ENCODE measurements at regions not wholly inside any gene's neighbourhood (a gene's known extent, or its start where the extent isn't known, plus 50 kb on each side); places are given as distances from the start of the nearest gene placed in this dataset.
"Not testable (repeated sequence)": the region's sequence is repeated elsewhere in the genome, so short reads cannot be mapped to it uniquely, and the experiment has no call there.

DNA sequence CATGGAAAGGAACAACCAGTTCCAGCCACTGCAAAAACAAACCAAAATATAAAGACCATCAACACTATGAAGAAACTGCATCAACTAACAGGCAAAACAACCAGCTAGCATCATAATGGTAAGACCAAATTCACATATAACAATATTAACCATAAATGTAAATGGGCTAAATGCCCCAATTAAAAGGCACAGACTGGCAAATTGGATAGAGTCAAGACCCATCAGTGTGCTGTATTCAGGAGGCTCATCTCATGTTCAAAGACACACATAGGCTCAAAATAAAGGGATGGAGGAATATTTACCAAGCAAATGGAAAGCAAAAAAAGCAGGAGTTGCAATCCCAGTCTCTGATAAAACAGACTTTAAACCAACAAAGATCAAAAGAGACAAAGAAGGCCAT lies 89.7 kb upstream of the SETMAR start:
- ATAC-seq (ENCODE audit: low read depth); H3K18ac ChIP-seq (ENCODE audit: low read depth, low read length); H2AK5ac ChIP-seq (ENCODE audit: low read depth, low read length); H3K27me3 ChIP-seq (ENCODE audit: control insufficient read depth, insufficient read depth, low read length); H3K4ac ChIP-seq (ENCODE audit: low read depth, low read length); H3K9me3 ChIP-seq (ENCODE audit: control insufficient read depth, insufficient read depth, low read length); H3K23ac ChIP-seq (ENCODE audit: low read depth, low read length); H4K5ac ChIP-seq (ENCODE audit: low read depth, low read length); H3K27ac ChIP-seq (ENCODE audit: insufficient read depth, low read length); CTCF ChIA-PET; H3K36me3 ChIP-seq (ENCODE audit: control insufficient read depth, insufficient read depth, low read length); intact Hi-C loops (cut with micrococcal nuclease); dilution Hi-C loops (cut with HindIII; ENCODE audit: low sequenced_read_pairs, unreplicated experiment); H3K56ac ChIP-seq (ENCODE audit: extremely low read depth, insufficient read depth, low read length); H3K4me3 ChIP-seq (ENCODE audit: insufficient read depth, low read depth, low read length); POLR2A ChIA-PET (ENCODE audit: unreplicated experiment); H3K9me1 ChIP-seq (ENCODE audit: insufficient read depth, low read length); H2BK15ac ChIP-seq (ENCODE audit: low read depth, low read length); in situ Hi-C loops (cut with MboI; ENCODE audit: low sequenced_read_pairs); H2BK20ac ChIP-seq (ENCODE audit: low read depth, low read length); H3K79me1 ChIP-seq (ENCODE audit: low read depth in 1 of 2, low read length in 2 of 2); H3K4me2 ChIP-seq (ENCODE audit: low read depth, low read length); H2AFZ ChIP-seq (replicated peaks; ENCODE audit: low read length, poor library complexity); H3K14ac ChIP-seq (replicated peaks; ENCODE audit: low read depth, low read length); H3K4me1 ChIP-seq (ENCODE audit: control insufficient read depth, insufficient read depth, low read length); H4K91ac ChIP-seq (ENCODE audit: insufficient read depth, low read depth, low read length); H2AK9ac ChIP-seq (replicated peaks; ENCODE audit: low read depth, low read length, poor library complexity); DNase-seq; H4K20me1 ChIP-seq (ENCODE audit: insufficient read depth, low read length); H2BK5ac ChIP-seq (ENCODE audit: low read depth, low read length, poor library complexity, severe bottlenecking); H2BK120ac ChIP-seq (ENCODE audit: low read depth, low read length); BruUV-seq (replicated peaks); H4K8ac ChIP-seq (ENCODE audit: low read depth in 2 of 2, low read length in 2 of 2); H3K9ac ChIP-seq (ENCODE audit: low read depth, low read length): not testable (repeated sequence)

DNA sequence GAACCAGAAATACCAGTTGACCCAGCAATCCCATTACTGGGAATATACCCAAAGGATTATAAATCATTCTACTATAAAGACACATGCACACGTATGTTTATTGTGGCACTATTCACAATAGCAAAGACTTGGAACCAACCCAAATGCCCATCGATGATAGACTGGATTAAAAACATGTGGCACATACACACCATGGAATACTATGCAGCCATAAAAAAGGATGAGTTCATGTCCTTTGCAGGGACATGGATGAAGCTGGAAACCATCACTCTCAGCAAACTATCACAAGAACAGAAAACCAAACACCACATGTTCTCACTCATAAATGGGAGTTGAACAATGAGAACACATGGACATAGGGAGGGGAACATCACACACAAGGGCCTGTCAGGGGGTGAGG lies 86.2 kb upstream of the SETMAR start:
- intact Hi-C loops (cut with micrococcal nuclease); H3K4me1 ChIP-seq (ENCODE audit: control insufficient read depth, insufficient read depth, low read length); H3K9ac ChIP-seq (ENCODE audit: low read depth, low read length); H3K4me3 ChIP-seq (ENCODE audit: insufficient read depth, low read depth, low read length); H3K9me3 ChIP-seq (ENCODE audit: control insufficient read depth, insufficient read depth, low read length); H3K23ac ChIP-seq (ENCODE audit: low read depth, low read length); H3K4me2 ChIP-seq (ENCODE audit: low read depth, low read length); H3K36me3 ChIP-seq (ENCODE audit: control insufficient read depth, insufficient read depth, low read length); H3K79me1 ChIP-seq (ENCODE audit: low read depth in 1 of 2, low read length in 2 of 2); H2BK5ac ChIP-seq (ENCODE audit: low read depth, low read length, poor library complexity, severe bottlenecking); CTCF ChIA-PET; H2AK9ac ChIP-seq (replicated peaks; ENCODE audit: low read depth, low read length, poor library complexity); in situ Hi-C loops (cut with MboI; ENCODE audit: low sequenced_read_pairs); H2AK5ac ChIP-seq (ENCODE audit: low read depth, low read length); POLR2A ChIA-PET (ENCODE audit: unreplicated experiment); H3K9me1 ChIP-seq (ENCODE audit: insufficient read depth, low read length); H3K18ac ChIP-seq (ENCODE audit: low read depth, low read length); H2AFZ ChIP-seq (replicated peaks; ENCODE audit: low read length, poor library complexity); H3K27me3 ChIP-seq (ENCODE audit: control insufficient read depth, insufficient read depth, low read length); H3K4ac ChIP-seq (ENCODE audit: low read depth, low read length); H4K91ac ChIP-seq (ENCODE audit: insufficient read depth, low read depth, low read length); H4K8ac ChIP-seq (ENCODE audit: low read depth in 2 of 2, low read length in 2 of 2); BruUV-seq (replicated peaks); dilution Hi-C loops (cut with HindIII; ENCODE audit: low sequenced_read_pairs, unreplicated experiment); H4K5ac ChIP-seq (ENCODE audit: low read depth, low read length); H2BK20ac ChIP-seq (ENCODE audit: low read depth, low read length); ATAC-seq (ENCODE audit: low read depth); H2BK120ac ChIP-seq (ENCODE audit: low read depth, low read length); H4K20me1 ChIP-seq (ENCODE audit: insufficient read depth, low read length); H3K14ac ChIP-seq (replicated peaks; ENCODE audit: low read depth, low read length); H3K27ac ChIP-seq (ENCODE audit: insufficient read depth, low read length); DNase-seq; H2BK15ac ChIP-seq (ENCODE audit: low read depth, low read length); H3K56ac ChIP-seq (ENCODE audit: extremely low read depth, insufficient read depth, low read length): not testable (repeated sequence)
- no CpG with 5 or more reads among the region's 2 CpGs for WGBS, 2 experiments (ENCODE audit: extremely low coverage in 2 of 2, insufficient read length in 1 of 2)

Data from IMR-90 (cell line).